HL-60 (cell line): ENCODE measurements at regions not wholly inside any gene's neighbourhood (a gene's known extent, or its start where the extent isn't known, plus 50 kb on each side); places are given as distances from the start of the nearest gene placed in this dataset.

Experiments used
- DNase-seq, 2 experiments: peaks; one replicate each; pipeline ENCODE4 v3.0.0-alpha.2; 2010 to 2020; ENCODE audit warnings: low read depth in 1 of 2, low spot score in 1 of 2
- H3K27ac ChIP-seq: fragments of 250-450 bp; sonication (Bioruptor Pico); replicated peaks from 2 replicates; pipeline ENCODE4 v1.5.1; 2020; ENCODE audit warnings: mild to moderate bottlenecking, moderate library complexity
- H3K27me3 ChIP-seq: fragments of 250-450 bp; sonication (Bioruptor Pico); 2 replicates; pipeline ENCODE4 v1.5.1; 2021; ENCODE audit warnings: mild to moderate bottlenecking, moderate library complexity; ENCODE audit not compliant: insufficient read depth, poor library complexity, severe bottlenecking
- H3K4me3 ChIP-seq: replicated peaks from 2 replicates; pipeline ENCODE4 v1.5.1; 2011; ENCODE audit warnings: mild to moderate bottlenecking, control low read depth, low read length; ENCODE audit not compliant: insufficient read depth
- GABPA ChIP-seq: IDR thresholded peaks from 2 replicates; pipeline ENCODE4 v1.6.1; 2012; ENCODE audit warnings: low read depth
- POLR2AphosphoS5 ChIP-seq: IDR thresholded peaks from 2 replicates; pipeline ENCODE4 v1.6.1; 2012; ENCODE audit warnings: low read depth
- SPI1 ChIP-seq: IDR thresholded peaks from 2 replicates; pipeline ENCODE4 v1.6.1; 2012; ENCODE audit warnings: low read depth, mild to moderate bottlenecking, borderline replicate concordance
- TF ChIP-seq, protein P1 (sequence below): IDR thresholded peaks from one replicate; pipeline ENCODE4 v1.5.1; 2011; ENCODE audit warnings: low read length, control low read depth, inconsistent platforms; ENCODE audit not compliant: insufficient read depth
- TF ChIP-seq, protein P2 (sequence below): IDR thresholded peaks from 2 replicates; pipeline ENCODE4 v1.6.1; 2012; ENCODE audit warnings: low read depth; ENCODE audit not compliant: insufficient replicate concordance

DNA sequence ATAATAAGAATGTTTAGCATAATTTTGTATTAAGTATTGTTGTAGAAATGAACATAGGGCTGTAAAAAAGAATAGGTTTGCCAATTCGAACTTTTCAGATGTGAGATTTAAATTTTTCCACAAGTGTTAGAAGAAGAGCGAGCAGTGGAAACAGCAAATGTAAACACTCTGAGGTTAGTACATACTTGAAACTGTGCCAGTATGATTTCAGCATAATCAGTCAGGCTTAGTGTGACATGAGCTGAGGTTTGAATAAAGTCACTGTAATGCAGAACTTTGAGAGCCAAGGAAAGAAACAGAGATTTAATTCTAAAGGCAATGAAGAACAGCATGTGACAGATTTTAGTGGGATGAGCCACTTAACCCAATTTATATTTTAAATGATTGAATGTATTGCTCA lies 2166.4 kb downstream of the PCDH9 start:
- no peak for TF ChIP-seq SPI1
- TF ChIP-seq, protein P1, sequence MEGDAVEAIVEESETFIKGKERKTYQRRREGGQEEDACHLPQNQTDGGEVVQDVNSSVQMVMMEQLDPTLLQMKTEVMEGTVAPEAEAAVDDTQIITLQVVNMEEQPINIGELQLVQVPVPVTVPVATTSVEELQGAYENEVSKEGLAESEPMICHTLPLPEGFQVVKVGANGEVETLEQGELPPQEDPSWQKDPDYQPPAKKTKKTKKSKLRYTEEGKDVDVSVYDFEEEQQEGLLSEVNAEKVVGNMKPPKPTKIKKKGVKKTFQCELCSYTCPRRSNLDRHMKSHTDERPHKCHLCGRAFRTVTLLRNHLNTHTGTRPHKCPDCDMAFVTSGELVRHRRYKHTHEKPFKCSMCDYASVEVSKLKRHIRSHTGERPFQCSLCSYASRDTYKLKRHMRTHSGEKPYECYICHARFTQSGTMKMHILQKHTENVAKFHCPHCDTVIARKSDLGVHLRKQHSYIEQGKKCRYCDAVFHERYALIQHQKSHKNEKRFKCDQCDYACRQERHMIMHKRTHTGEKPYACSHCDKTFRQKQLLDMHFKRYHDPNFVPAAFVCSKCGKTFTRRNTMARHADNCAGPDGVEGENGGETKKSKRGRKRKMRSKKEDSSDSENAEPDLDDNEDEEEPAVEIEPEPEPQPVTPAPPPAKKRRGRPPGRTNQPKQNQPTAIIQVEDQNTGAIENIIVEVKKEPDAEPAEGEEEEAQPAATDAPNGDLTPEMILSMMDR, result no peak
- TF ChIP-seq GABPA, result no peak
- no peak overlapping the region for H3K4me3 ChIP-seq
- DNase-seq, result no peak

DNA sequence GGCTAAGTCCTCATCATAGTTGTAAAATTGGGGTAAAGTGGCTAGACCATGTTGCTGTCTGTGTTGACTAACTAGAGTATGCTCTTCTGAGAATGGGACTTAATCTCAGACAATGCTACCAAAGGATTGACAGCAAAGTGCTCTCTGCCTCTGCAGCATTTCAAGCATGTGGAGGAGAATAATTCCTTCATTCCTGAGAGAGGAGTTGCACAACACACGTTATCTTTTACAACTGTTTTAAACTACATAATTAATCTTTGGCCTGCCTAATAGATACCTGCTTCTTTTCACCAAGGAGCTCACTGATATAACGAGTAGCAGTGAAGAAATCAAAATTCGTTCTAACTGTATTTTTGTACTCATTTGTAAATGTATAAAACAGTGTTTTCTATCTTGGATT lies 2172.2 kb downstream of the PCDH9 start:
- no peak overlapping the region for H3K4me3 ChIP-seq
- DNase-seq, result no peak
- TF ChIP-seq SPI1 (no peak), GABPA (no peak), POLR2AphosphoS5 (no peak)
- TF ChIP-seq, protein P2, sequence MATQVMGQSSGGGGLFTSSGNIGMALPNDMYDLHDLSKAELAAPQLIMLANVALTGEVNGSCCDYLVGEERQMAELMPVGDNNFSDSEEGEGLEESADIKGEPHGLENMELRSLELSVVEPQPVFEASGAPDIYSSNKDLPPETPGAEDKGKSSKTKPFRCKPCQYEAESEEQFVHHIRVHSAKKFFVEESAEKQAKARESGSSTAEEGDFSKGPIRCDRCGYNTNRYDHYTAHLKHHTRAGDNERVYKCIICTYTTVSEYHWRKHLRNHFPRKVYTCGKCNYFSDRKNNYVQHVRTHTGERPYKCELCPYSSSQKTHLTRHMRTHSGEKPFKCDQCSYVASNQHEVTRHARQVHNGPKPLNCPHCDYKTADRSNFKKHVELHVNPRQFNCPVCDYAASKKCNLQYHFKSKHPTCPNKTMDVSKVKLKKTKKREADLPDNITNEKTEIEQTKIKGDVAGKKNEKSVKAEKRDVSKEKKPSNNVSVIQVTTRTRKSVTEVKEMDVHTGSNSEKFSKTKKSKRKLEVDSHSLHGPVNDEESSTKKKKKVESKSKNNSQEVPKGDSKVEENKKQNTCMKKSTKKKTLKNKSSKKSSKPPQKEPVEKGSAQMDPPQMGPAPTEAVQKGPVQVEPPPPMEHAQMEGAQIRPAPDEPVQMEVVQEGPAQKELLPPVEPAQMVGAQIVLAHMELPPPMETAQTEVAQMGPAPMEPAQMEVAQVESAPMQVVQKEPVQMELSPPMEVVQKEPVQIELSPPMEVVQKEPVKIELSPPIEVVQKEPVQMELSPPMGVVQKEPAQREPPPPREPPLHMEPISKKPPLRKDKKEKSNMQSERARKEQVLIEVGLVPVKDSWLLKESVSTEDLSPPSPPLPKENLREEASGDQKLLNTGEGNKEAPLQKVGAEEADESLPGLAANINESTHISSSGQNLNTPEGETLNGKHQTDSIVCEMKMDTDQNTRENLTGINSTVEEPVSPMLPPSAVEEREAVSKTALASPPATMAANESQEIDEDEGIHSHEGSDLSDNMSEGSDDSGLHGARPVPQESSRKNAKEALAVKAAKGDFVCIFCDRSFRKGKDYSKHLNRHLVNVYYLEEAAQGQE, result no peak
- TF ChIP-seq, protein P1, result no peak
- no peak overlapping the region for H3K27ac ChIP-seq
- no peaks in the 10 kb centered on the region for H3K27me3 ChIP-seq

More for the DNA sequence above, 2166.4 kb downstream of the PCDH9 start:
- H3K27me3 ChIP-seq, result no peaks in the 10 kb centered on the region
- no peak overlapping the region for H3K27ac ChIP-seq

DNA sequence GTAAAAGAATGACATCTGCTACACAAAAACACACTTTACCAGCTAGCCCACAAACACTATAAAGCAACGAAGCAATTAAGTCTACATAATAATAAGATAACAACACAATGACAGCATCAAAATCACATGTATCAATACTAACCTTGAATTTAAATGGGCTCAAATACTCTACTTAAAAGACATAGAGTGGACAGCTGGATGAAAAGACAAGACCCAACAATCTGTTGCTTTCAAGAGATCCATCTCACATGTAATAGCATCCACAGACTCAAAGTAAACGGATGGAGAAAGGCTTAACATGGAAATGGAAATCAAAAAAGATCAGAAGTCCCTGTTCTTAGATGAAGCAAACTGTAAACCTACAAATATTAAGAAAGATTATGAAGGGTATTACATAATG lies 2175.9 kb downstream of the PCDH9 start:
- Histone ChIP-seq H3K27me3 (no peaks in the 10 kb centered on the region), H3K4me3 (no peak overlapping the region), H3K27ac (no peak overlapping the region)
- TF ChIP-seq SPI1, result no peak
- TF ChIP-seq, protein P1, result no peak
- no peak for TF ChIP-seq GABPA
- TF ChIP-seq POLR2AphosphoS5, result no peak
- TF ChIP-seq, protein P2, result no peak
- no peak for DNase-seq

DNA sequence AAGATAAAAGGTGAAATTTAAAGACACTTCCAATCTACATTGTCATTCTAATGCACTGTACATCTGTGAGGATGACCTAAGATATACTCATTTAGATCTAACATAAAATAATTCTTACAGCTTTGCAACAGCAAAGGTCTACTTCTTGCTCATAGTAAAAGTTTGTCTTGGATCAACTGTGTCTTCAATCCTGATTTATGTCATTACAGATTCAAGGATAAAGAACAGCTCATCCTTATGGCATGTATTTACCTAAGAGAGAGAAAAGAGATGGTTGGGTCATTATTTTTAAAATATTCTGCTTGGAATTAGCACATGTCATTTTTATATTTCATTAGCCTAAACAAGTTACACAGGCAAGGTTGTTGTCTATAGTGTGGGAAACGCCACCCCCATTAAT lies 2193.1 kb downstream of the PCDH9 start:
- H3K27ac ChIP-seq, result no peak overlapping the region
- H3K4me3 ChIP-seq, result no peak overlapping the region
- DNase-seq, result no peak
- TF ChIP-seq POLR2AphosphoS5 (no peak), GABPA (no peak), SPI1 (no peak)
- TF ChIP-seq, protein P2, result no peak
- TF ChIP-seq, protein P1, result no peak
- H3K27me3 ChIP-seq, result no peaks in the 10 kb centered on the region
